Breast epithelium (tissue), 3 donors: ENCODE measurements at regions not wholly inside any gene's neighbourhood (a gene's known extent, or its start where the extent isn't known, plus 50 kb on each side); places are given as distances from the start of the nearest gene placed in this dataset.

Source experiments
- POLR2A ChIP-seq: fragments of 450-650 bp; IDR thresholded peaks from one replicate; pipeline ENCODE4 v1.6.1; 2016; ENCODE audit warnings: antibody characterized with exemption, mild to moderate bottlenecking, moderate library complexity
- TF ChIP-seq, protein P1 (sequence below), 3 donors: fragments of 450-650 bp; IDR thresholded peaks; one replicate each; pipeline ENCODE4 v1.5.1; 2016 to 2017; ENCODE audit warnings: antibody characterized with exemption in 3 of 3, mild to moderate bottlenecking in 3 of 3, moderate library complexity in 3 of 3

DNA sequence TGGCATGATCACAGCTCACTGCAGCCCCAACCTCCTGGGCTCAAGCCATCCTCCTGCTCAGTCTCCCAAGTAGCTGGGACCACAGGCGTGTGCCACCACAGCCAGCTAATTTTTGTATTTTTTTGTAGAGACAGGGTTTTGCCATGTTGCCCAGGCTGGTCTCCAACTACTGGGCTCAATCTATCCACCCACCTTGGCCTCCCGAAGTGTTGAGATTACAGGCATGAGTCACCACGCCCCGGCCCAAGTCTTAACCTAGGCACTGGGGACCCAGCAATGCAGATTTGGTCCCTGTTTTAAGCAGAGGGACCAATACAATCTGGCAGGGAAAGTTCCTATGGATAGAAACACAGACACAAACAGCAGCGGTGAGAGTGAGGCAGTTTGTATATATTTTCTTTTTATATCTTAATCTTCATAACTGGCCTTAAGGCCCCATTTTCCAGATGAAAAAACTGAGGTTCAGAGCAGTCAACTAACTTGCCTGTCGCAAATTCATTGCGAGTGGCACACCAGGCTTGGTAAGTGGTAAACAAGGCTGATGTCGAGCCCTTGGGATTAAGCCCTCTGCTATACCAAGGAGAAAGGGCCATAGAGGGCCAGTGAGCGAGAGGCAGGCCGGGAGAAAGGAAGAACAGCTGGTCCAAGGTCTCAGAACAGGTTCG lies 77.8 kb upstream of the TINAGL1 start:
- no peak for TF ChIP-seq POLR2A
- TF ChIP-seq, protein P1, sequence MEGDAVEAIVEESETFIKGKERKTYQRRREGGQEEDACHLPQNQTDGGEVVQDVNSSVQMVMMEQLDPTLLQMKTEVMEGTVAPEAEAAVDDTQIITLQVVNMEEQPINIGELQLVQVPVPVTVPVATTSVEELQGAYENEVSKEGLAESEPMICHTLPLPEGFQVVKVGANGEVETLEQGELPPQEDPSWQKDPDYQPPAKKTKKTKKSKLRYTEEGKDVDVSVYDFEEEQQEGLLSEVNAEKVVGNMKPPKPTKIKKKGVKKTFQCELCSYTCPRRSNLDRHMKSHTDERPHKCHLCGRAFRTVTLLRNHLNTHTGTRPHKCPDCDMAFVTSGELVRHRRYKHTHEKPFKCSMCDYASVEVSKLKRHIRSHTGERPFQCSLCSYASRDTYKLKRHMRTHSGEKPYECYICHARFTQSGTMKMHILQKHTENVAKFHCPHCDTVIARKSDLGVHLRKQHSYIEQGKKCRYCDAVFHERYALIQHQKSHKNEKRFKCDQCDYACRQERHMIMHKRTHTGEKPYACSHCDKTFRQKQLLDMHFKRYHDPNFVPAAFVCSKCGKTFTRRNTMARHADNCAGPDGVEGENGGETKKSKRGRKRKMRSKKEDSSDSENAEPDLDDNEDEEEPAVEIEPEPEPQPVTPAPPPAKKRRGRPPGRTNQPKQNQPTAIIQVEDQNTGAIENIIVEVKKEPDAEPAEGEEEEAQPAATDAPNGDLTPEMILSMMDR (IDR thresholded peaks at IDR 0.05) = no peak
